Testis (tissue), 2 donors: ENCODE measurements at regions not wholly inside any gene's neighbourhood (a gene's known extent, or its start where the extent isn't known, plus 50 kb on each side); places are given as distances from the start of the nearest gene placed in this dataset.

Experiments used
- DNase-seq: peaks from one replicate; pipeline ENCODE4 v3.0.0-alpha.2; 2019
- H3K27ac ChIP-seq, 2 donors: fragments of 200-600 bp; sonication (generic); one replicate each; pipeline ENCODE4 v1.5.1; 2019
- H3K27me3 ChIP-seq: fragments of 200-600 bp; sonication (generic); one replicate; pipeline ENCODE4 v1.5.1; 2019
- H3K36me3 ChIP-seq: fragments of 200-600 bp; sonication (generic); one replicate; pipeline ENCODE4 v1.5.1; 2017; ENCODE audit warnings: low read depth; ENCODE audit errors: missing control alignments
- H3K4me1 ChIP-seq: fragments of 200-600 bp; sonication (generic); one replicate; pipeline ENCODE4 v1.5.1; 2019
- H3K4me3 ChIP-seq, 2 donors: fragments of 200-600 bp; sonication (generic); one replicate each; pipeline ENCODE4 v1.5.1; 2017 to 2019
- H3K9me3 ChIP-seq: fragments of 200-600 bp; sonication (generic); one replicate; pipeline ENCODE4 v1.5.1; 2017
- CTCF ChIP-seq, 3 experiments: fragments of 450-650 bp in 2 of 3; fragments of 200-600 bp in 1 of 3; sonication (generic) in 1 of 3; IDR thresholded peaks; one replicate each; pipeline ENCODE4 v1.5.1; 2016 to 2019; ENCODE audit warnings: antibody characterized with exemption in 3 of 3, mild to moderate bottlenecking in 2 of 3, moderate library complexity in 1 of 3
- POLR2A ChIP-seq: fragments of 450-650 bp; IDR thresholded peaks from one replicate; pipeline ENCODE4 v1.6.1; 2017; ENCODE audit warnings: antibody characterized with exemption, mild to moderate bottlenecking, moderate library complexity
- WGBS, 2 donors: methylation state at CpG; one replicate each; pipeline ENCODE4 v1.1.5; 2018; 5-methylcytosine and 5-hydroxymethylcytosine counted together
- intact Hi-C: fragments of 100-400 bp; cut with DNase I; formaldehyde crosslinking; loops from one replicate; pipeline ENCODE4 v1.15.1; 2023; ENCODE audit warnings: low total_unique reads

- H3K36me3 ChIP-seq = no peaks in the 10 kb centered on the region
- WGBS, 2 donors = 72 to 73% methylated on average over 1 of the region's 1 CpG
- no peak overlapping the region for H3K4me3 ChIP-seq
- H3K27ac ChIP-seq = no peak overlapping the region
- intact Hi-C loops = no loop called here
- H3K4me1 ChIP-seq = no peaks in the 10 kb centered on the region
- H3K9me3 ChIP-seq = no peaks in the 10 kb centered on the region
- no peak for DNase-seq
- no peaks in the 10 kb centered on the region for H3K27me3 ChIP-seq
- TF ChIP-seq CTCF (IDR thresholded peaks at IDR 0.05) (no peak), POLR2A (no peak)
These were observed 1159.9 kb downstream of the DSC3 start for GRCh38 chr18:29882620-29883019.

GRCh38 chr18:29879763-29880162 is 1162.8 kb downstream of the DSC3 start:
- no peaks in the 10 kb centered on the region for H3K9me3 ChIP-seq
- no peak overlapping the region for H3K4me3 ChIP-seq
- TF ChIP-seq POLR2A (no peak), CTCF (IDR thresholded peaks at IDR 0.05) (no peak)
- H3K27ac ChIP-seq = no peak overlapping the region
- no peaks in the 10 kb centered on the region for H3K36me3 ChIP-seq
- no peaks in the 10 kb centered on the region for H3K27me3 ChIP-seq
- H3K4me1 ChIP-seq = no peaks in the 10 kb centered on the region
- intact Hi-C loops = no loop called here
- DNase-seq = no peak
- WGBS, 2 donors = 84 to 89% methylated on average over 2 of the region's 2 CpGs

- DNase-seq = no peak
- 81 to 82% methylated on average over 3 of the region's 3 CpGs for WGBS, 2 donors
- H3K27me3 ChIP-seq = no peaks in the 10 kb centered on the region
- TF ChIP-seq CTCF (IDR thresholded peaks at IDR 0.05) = peak in 2 of 3 experiments; percentile 40 to 50
- TF ChIP-seq POLR2A = no peak
- H3K27ac ChIP-seq = no peak overlapping the region
- no peaks in the 10 kb centered on the region for H3K9me3 ChIP-seq
- no peak overlapping the region for H3K4me3 ChIP-seq
- intact Hi-C loops = no loop called here
- no peaks in the 10 kb centered on the region for H3K4me1 ChIP-seq
- no peaks in the 10 kb centered on the region for H3K36me3 ChIP-seq
These were observed 1167.9 kb downstream of the DSC3 start for GRCh38 chr18:29874519-29875098.

GRCh38 chr18:29873211-29873610 is 1169.3 kb downstream of the DSC3 start:
- no peak for TF ChIP-seq POLR2A
- TF ChIP-seq CTCF (IDR thresholded peaks at IDR 0.05) = no peak
- H3K27ac ChIP-seq = no peak overlapping the region
- 67 to 88% methylated on average over 8 of the region's 8 CpGs for WGBS, 2 donors
- no peaks in the 10 kb centered on the region for H3K27me3 ChIP-seq
- intact Hi-C loops = no loop called here
- no peak overlapping the region for H3K4me3 ChIP-seq
- no peaks in the 10 kb centered on the region for H3K9me3 ChIP-seq
- no peaks in the 10 kb centered on the region for H3K4me1 ChIP-seq
- H3K36me3 ChIP-seq = no peaks in the 10 kb centered on the region
- DNase-seq = no peak

- intact Hi-C loops = no loop called here
- no peak for DNase-seq
These were observed 1171.3 kb downstream of the DSC3 start for GRCh38 chr18:29871246-29871645.

More at GRCh38 chr18:29871246-29871645, 1171.3 kb downstream of the DSC3 start:
- no peak for TF ChIP-seq POLR2A
- TF ChIP-seq CTCF (IDR thresholded peaks at IDR 0.05) = no peak
- WGBS, 2 donors = 51 to 59% methylated on average over 2 of the region's 2 CpGs
- Histone ChIP-seq H3K27ac (no peak overlapping the region), H3K4me3 (no peak overlapping the region), H3K4me1 (no peaks in the 10 kb centered on the region), H3K9me3 (no peaks in the 10 kb centered on the region), H3K27me3 (no peaks in the 10 kb centered on the region), H3K36me3 (no peaks in the 10 kb centered on the region)
